Right ventricle myocardium inferior (tissue), 1 donor: ENCODE measurements at regions not wholly inside any gene's neighbourhood (a gene's known extent, or its start where the extent isn't known, plus 50 kb on each side); places are given as distances from the start of the nearest gene placed in this dataset.
"Not testable (repeated sequence)": the region's sequence is repeated elsewhere in the genome, so short reads cannot be mapped to it uniquely, and the experiment has no call there.

Source experiments
- ATAC-seq: fragments of 200-7000 bp; cut with Tn5 transposase; one replicate; pipeline ENCODE4 v1.9.1; 2020; ENCODE audit warnings: mild to moderate bottlenecking, moderate library complexity
- DNase-seq: peaks from one replicate; pipeline ENCODE4 v3.0.0; 2021; ENCODE audit errors: missing footprints
- intact Hi-C: fragments of 100-400 bp; cut with DNase I; formaldehyde crosslinking; loops from one replicate; pipeline ENCODE4 v1.11.0; 2022
- donor health status: DM: no; HTN: yes; CAD: no; lungs with severe emphysema.

- DNase-seq, result no peak
- no peak for ATAC-seq
- intact Hi-C loops, result no loop called here
Measured at GRCh38 chr3:68676136-68676535, 256.2 kb downstream of the TAFA4 start.

GRCh38 chr3:68667346-68667745 is 265.0 kb downstream of the TAFA4 start:
- ATAC-seq (no peak), DNase-seq (no peak)
- intact Hi-C loops, result no loop called here

GRCh38 chr3:68666429-68667136 is 265.8 kb downstream of the TAFA4 start:
- DNase-seq (no peak), ATAC-seq (no peak)
- intact Hi-C loops, result no loop called here

DNA sequence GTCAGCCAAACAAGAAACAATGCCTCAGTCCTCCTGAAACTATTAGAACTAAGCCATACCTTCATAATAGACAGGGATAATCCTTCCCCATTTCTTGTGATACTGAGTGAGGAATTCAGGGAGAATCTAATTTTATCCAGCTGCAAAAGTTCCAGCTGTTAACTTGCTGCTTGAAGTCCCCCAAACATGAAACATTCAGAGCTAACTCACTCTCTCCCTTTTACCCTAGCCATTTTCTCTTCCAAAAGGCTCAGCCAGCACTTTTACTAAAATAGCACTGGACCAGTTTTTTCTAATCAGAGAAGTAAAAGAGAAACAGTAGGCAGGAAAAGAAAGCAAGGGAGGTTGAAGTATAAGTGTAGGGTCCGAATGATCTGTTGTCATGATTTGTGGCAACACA is 268.1 kb downstream of the TAFA4 start:
- ATAC-seq, result no peak
- intact Hi-C loops, result no loop called here
- DNase-seq, result no peak

- DNase-seq (no peak), ATAC-seq (no peak)
- intact Hi-C loops, result no loop called here
Measured at GRCh38 chr3:68662176-68662575, 270.2 kb downstream of the TAFA4 start.

DNA sequence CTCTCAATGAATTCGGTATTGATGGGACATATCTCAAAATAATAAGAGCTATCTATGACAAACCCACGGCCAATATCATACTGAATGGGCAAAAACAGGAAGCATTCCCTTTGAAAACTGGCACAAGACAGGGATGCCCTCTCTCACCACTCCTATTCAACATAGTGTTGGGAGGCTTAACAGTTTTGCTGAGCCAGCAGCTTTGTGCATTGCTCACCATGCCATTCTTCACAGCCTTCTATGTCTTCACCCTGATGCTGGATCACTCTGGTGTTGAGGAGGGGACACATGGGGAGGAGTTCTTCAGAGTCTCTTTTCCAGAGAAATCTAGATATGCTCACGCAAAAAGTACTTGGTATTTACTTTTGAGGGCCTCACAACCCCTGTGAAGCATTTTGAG is 281.7 kb downstream of the TAFA4 start:
- intact Hi-C loops, DNase-seq, ATAC-seq: not testable (repeated sequence)

DNA sequence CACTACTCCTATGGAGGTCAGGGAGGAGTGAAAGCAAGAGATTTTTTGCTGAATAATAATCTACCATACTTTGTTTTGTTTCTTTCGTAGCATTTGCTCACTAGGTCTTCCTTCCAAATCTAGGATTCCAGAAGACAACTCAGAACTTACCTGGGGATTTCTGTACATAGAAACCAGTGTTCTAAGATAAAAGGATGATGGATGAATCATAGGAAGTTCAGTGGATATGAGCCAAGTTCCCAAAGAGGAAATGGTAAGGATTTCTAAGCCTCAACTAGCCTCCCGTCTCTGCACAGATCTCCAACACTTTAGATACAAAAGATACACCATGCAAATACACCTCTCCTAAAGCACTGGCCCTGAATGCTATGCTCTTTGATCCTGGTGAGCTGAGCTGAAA is 283.9 kb downstream of the TAFA4 start:
- DNase-seq (no peak), ATAC-seq (no peak)
- intact Hi-C loops, result no loop called here

- no peak for ATAC-seq
- DNase-seq, result no peak
- intact Hi-C loops, result no loop called here
Measured at GRCh38 chr3:68631850-68632545, 300.3 kb downstream of the TAFA4 start.

DNA sequence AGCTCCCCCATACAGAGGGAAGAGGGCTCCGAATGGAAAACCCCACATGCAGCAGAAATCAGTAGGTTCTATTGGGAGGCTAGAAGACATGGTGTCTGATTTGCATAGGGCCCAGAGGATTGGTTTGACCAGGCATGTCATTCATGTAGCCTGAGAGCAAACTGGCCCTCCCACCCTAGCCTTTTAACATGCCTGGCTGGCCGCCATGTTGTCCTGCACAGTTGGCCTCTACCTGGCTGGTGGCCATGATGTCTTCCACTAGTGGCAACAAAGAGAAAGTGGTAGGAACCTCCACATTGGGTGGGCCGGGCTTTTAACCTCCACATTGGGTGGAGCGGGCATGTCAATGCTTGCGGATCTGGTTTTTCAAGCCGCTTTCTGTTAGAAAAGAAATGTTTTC is 312.1 kb downstream of the TAFA4 start:
- no peak for ATAC-seq
- peak; percentile 65 for DNase-seq
- intact Hi-C loops, result no loop called here

DNA sequence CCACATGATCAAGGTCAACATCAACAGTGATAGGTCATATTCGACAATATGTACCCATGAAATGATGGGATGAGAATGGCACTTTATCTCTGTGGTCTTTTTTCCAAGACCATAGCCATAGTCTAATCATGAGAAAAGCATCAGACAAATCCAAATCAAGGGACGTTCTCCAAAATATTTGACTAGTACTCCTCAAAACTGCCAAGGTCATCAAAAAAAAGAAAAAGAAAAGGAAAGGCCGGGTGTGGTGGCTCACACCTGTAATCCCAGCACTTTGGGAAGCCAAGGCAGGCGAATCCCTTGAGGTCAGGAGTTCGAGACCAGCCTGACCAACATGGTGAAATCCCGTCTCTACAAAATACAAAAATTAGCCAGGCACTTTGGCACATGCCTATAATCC is 318.3 kb downstream of the TAFA4 start:
- intact Hi-C loops, result no loop called here
- no peak for ATAC-seq

GRCh38 chr3:68571321-68571720 is 361.0 kb downstream of the TAFA4 start:
- DNase-seq (no peak), ATAC-seq (no peak)
- intact Hi-C loops, result no loop called here

More for the DNA sequence above, 318.3 kb downstream of the TAFA4 start:
- no peak for DNase-seq

DNA sequence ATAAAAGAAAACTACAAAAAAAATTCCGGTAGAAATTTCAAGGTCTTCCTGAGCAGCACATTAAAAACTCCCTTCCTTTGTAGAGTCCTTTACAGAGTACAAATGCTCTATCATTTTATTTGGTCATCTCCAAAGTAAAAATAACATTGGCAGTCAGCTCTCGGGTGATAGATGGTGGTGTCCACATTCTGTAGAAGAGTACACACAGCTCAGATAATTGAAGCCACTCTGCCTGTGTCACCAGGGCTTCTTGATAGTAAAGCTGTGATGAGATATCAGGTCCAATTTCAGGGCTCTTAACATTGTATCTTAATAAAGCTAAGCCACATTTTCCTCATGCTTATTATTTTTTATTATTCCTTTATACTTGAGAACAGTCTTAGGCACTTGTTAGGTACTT is 371.6 kb downstream of the TAFA4 start:
- DNase-seq (no peak), ATAC-seq (no peak)
- intact Hi-C loops, result no loop called here

GRCh38 chr3:68535782-68536181 is 396.6 kb downstream of the TAFA4 start:
- DNase-seq (no peak), ATAC-seq (no peak)
- intact Hi-C loops, result no loop called here

DNA sequence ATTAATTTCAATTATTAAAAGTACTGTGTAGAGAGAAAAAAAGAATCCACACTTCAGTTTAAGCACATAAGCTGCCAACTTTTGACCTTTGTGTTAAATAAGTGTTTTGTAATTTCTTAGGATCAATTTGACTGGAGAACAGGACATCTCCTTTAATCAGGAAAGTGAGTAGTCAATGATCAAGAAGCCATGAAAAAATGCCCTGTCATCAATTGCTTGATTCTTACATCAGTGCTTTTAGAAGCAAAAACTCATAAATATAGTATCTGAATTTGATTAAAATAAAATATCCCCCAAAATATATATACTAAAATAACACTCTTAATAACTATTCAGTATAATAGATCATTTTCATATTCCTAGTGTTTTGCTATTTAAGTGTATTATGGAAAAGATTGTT is 409.0 kb downstream of the TAFA4 start:
- no peak for DNase-seq
- no peak for ATAC-seq
- intact Hi-C loops, result no loop called here

DNA sequence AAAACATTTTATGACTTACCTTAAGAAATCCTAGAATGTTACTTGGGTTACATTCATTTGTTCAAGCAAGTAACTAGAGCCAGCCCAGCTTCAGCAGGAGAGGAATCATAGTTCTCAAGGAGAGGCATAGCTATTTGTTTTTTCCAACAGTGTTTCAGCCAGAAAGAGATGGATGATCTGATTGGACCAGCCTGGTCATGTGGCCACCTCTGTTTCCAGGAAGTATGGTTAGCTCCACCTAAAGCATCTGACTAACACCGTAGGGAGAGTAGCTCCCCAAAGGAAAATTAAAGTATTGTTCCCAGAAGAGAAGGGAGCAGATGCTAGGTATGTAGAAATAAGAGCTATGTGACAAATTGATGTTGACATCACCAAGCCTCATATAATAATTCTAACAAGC is 417.1 kb downstream of the TAFA4 start:
- DNase-seq (no peak), ATAC-seq (no peak)
- intact Hi-C loops, result no loop called here

DNA sequence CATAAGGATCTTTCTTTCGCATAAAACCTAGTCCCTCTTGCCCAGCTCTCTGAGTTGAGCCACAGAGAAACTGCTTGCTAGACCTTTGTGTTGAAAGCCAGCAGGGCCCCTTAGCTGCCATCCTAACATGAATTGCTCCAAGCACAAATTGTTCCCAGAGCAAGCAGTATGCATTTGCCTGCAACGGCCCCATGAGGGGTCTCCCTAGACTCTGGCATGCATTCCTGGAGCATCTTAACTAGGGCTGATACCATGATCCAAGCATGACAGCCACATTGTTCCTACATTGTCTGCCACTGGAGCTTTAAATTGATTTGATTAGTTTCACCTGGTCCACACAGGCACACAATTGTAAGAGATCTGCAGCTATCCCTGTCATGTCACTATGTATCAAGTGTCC is 428.1 kb downstream of the TAFA4 start:
- ATAC-seq, result no peak

DNA sequence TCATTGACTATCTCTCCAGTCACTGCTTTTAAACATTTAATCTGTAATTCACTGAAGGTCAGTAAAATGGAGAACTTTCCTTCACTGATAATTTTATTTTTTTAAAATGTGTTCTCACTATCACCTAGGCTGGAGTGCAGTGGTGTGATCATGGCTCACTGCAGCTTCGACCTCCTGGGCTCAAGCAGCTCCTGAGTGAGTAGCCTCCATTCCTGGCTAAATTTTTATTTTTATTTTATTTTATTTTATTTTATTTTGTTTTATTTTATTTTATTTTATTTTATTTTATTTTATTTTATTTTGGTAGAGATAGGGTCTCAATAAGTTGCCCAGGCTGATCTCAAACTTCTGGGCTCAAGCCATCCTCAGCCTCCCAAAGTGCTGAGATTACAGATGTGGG is 446.5 kb downstream of the TAFA4 start:
- intact Hi-C loops, ATAC-seq, DNase-seq: not testable (repeated sequence)

More for the DNA sequence above, 428.1 kb downstream of the TAFA4 start:
- intact Hi-C loops, result no loop called here
- no peak for DNase-seq

GRCh38 chr3:68485051-68485450 is 447.3 kb downstream of the TAFA4 start:
- no peak for DNase-seq
- no peak for ATAC-seq
- intact Hi-C loops, result no loop called here

- intact Hi-C loops, result no loop called here
- no peak for ATAC-seq
Measured at GRCh38 chr3:68483601-68484000, 448.7 kb downstream of the TAFA4 start.

DNA sequence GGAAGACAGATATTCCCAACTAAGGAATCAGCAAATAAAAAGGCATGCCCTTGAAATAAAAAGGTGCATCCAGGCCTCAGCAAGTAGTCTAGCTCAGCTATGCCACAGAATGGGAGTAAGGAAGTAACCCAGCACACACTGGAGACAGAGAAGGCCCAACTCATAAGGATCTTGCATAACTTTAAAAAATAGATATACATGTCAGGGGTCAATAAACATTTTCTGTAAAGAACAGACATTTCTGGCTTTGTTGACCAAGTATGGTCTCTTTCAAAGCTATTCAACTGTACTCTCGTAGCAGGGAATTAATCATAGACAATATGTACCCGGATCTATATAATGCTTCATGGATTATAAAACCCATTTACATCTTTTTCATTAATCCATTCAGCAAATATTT is 449.3 kb downstream of the TAFA4 start:
- DNase-seq (no peak), ATAC-seq (no peak)
- intact Hi-C loops, result no loop called here

More at GRCh38 chr3:68483601-68484000, 448.7 kb downstream of the TAFA4 start:
- no peak for DNase-seq

GRCh38 chr3:68482565-68482964 is 449.8 kb downstream of the TAFA4 start:
- DNase-seq (no peak), ATAC-seq (no peak)
- intact Hi-C loops, result no loop called here
